Stimulated activated CD4-positive, alpha-beta T cell treated with anti-CD3 and anti-CD28 coated beads, Interleukin-1b, Interleukin-23, amount 100 ng/mL, for 4 hours (primary cell): ENCODE measurements at regions not wholly inside any gene's neighbourhood (a gene's known extent, or its start where the extent isn't known, plus 50 kb on each side); places are given as distances from the start of the nearest gene placed in this dataset.
"Not testable (repeated sequence)": the region's sequence is repeated elsewhere in the genome, so short reads cannot be mapped to it uniquely, and the experiment has no call there.

ENCODE experiments used
- DNase-seq, 2 donors: peaks; one replicate each; pipeline ENCODE4 v3.0.0-alpha.2; 2020; ENCODE audit warnings: low read depth in 2 of 2

GRCh38 chr2:180607514-180608049 lies 372.8 kb upstream of the UBE2E3 start:
- DNase-seq, result no peak

DNA sequence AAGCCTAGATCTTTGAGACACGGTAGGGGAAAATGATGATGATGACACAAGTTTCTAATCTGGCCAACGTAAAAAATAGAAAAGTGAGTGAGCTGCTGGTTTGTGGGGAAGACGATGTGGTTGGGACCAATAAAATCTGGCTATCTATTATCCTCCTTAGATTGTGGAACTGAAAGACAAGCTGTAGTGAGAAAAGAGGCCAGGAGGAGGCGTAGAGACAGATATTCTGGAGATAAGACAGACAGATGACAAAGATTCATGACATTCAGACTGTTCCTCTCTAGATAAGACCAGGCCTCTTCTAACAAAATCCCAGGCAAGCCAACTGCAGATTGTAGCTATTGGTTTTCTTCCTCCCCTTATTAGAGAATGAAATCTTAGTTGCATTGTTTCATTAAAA lies 376.3 kb upstream of the UBE2E3 start:
- no peak for DNase-seq

DNA sequence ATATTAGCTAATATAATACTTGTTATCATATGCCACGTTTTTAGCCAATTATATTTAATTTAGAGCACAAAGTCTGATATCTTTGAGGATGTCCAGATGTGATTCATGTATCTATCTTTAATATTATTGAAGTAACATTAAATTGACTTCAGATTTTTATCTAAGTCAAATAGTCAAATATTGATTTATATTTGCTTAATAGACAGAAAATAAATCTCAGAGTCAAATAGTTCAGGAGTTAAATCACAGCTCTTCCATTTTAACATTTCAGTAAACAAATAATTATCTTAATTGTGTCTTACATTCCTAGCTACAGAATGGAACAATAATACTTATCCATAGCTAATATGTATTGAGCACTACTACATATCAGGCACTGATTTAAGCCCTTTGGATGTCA lies 379.4 kb upstream of the UBE2E3 start:
- DNase-seq, result no peak

DNA sequence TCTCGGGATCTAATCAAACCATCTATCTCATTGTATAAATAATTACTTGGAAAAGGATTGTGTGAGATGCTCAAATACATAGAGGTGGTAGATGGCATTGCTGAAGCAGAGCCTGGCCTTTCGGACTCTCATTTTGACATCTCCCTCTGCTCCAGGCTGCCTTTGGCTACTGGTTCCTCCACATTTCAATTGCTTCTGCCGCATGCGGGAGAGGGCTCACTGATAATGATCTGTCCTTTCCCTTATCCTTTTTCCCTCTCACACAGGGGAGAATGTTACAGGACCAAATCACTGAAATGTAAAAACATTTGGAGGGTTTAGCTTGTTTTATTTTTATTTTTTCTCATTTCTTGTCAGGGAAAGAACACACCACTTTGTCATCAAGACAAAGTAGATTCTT lies 380.6 kb upstream of the UBE2E3 start:
- no peak for DNase-seq

- DNase-seq, result no peak
Observed at GRCh38 chr2:180597179-180597578, 383.2 kb upstream of the UBE2E3 start.

DNA sequence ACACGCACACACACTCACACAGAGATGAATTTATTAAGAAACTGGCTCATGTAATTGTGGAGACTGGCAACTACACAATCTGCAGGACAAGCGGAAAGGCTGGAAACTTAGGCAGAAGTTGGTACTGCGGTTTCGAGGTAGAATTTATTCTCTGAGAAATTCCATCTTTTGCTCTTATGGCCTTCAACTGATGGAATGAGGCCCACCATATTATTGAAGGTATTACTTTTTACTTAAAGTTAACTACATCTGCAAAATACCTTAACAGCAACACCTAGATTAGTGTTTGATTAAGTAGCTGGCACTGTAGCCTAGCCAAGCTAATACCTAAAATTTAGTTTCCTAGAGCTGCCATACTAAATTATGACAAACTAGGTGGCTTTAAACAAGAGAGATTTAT lies 384.0 kb upstream of the UBE2E3 start:
- no peak for DNase-seq

DNA sequence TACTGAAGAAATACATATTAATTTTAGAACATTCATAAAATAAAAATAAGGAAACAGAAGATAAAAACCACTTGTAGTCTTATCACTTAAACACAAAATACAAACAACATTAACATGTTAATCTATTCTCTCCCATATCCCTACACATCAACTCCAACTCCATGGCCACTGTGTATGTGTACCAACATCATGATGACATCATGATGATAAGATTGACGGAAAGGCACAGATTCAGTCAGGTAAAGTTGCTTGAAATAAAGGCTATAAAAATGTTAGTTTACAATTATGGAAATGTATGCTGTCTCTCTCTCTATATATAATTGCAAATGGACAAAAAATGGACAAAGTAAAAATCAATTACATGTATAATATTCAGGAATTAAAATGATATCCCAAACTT lies 388.5 kb upstream of the UBE2E3 start:
- DNase-seq, result no peak

GRCh38 chr2:180591093-180591781 lies 389.2 kb upstream of the UBE2E3 start:
- DNase-seq, result not testable (repeated sequence)

DNA sequence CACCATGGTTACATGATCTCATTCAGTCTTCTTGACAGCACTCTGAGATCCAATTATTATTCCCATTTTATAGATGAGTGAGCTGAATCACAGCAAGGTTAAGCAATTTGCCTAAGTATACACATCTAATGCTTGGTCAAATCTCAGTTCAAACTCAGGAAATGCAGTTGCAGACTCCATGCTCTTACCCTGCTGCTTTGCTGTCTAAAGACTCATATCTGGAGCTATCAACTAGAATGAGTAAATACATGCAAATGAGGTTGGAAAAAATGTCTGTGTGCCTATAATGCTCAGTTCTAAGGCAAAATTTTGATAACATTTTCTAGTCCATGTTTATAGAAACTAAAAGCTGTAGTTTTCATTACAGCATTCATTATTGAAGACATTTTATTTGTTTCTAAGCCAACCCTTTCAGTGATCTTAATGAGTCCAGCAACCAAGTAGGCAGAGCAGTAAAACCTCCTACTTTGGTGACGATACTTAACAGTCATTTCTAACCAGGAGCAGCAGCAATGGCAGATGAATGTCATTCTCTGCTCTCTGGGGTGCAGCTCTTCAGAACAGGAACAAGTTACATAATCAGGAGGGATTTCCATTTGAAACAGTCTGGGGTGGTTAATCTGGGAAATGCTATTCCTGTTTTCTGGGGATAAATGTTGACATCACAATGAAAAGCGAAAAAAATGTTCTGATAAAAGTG lies 396.8 kb upstream of the UBE2E3 start:
- no peak for DNase-seq

- no peak for DNase-seq
Observed at GRCh38 chr2:180579388-180579787, 401.0 kb upstream of the UBE2E3 start.

DNA sequence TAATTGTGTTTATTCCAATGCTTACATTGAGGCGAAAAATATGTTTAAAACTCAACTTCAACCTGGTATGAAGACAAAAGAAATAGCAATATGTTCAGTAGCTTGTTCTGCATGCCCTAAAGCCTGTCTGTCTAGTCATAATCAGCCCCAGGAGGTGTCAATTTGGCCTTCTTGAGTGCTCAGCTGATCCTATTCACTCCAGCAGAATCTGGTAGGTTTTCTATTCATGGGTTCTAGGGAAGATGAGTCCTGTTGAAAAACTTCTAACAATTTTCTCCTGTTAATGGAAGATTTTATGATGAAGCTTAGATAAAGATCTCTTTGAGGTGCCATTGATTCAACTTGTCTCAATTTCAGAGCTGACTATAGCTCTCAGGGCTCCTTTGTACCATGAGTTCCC lies 402.0 kb upstream of the UBE2E3 start:
- DNase-seq, result no peak

DNA sequence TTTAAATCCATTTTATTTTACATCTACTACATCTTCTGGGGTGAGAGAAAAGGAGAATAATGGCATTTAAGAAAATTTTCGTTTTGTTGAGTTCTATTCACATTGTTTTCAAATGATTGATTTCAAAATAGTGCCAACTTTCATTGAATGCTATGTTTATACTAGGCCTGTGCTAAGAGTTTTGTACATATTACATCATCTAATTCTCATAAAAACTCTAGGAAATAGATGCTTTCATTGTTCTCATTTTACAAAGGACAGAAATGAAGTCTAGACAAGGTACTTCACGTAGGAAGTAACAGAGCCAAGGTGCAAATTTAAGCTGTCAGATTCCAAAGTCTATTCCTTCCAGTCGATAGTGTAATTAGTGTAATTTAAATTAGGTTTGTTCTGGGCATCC lies 402.8 kb upstream of the UBE2E3 start:
- DNase-seq, result no peak

- no peak for DNase-seq
Observed at GRCh38 chr2:180573951-180574350, 406.5 kb upstream of the UBE2E3 start.

DNA sequence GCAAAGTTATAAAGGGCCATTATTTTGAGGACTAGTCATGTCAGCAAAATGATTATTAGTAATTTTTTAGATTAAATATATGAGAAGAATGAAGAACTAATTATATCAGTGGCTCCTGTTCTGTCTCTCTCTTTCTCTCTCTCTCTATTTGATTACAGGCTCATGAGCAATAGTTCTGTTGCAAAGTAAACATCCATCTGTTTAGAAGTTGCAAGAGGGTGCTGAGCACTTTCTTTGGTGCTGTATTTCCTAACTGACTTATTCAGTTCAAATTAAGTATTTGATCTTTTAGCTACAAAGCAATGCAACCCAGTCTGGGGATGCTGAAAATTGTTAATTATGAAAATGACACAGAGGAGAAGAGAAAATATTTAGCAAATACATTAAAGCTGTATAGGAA lies 408.1 kb upstream of the UBE2E3 start:
- no peak for DNase-seq

DNA sequence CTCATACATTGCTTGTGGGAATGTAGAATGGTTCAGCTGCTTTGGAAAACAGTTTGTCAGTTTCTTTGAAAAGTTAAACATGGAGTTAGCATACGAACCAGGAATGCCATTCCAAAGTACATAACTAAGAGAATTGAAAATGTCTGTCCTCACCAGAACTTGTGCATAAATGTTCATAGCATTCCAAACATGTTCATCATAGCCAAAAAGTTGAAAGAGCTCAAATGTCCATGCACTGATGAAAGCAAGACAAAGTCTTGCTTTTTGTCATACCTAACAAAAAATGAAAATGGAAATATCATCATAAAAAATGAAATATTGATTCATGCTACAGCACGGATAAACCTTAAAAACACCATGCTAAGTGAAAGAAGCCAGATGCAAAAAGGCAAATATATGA lies 408.8 kb upstream of the UBE2E3 start:
- DNase-seq, result no peak

DNA sequence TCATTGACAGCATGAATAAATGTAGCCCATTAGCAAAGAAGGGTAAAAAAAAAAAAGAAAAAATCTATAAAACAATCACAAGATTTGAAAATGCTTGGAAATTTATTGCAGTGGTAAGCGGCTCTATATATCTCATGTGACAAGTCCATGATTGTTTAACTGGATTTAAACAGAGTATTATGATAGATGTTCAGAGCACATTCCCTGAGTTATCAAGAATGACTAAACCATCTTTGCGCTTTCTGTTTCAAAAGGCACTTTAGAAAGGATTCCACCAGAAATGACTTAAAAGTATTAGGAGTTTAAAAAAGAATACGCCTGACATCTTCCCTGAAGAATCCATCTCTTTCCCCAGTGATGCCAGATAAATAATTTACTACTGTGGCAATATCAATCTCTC lies 409.5 kb upstream of the UBE2E3 start:
- no peak for DNase-seq

- DNase-seq, result no peak
Observed at GRCh38 chr2:180564051-180564450, 416.4 kb upstream of the UBE2E3 start.

GRCh38 chr2:180562378-180562777 lies 418.0 kb upstream of the UBE2E3 start:
- DNase-seq, result no peak

DNA sequence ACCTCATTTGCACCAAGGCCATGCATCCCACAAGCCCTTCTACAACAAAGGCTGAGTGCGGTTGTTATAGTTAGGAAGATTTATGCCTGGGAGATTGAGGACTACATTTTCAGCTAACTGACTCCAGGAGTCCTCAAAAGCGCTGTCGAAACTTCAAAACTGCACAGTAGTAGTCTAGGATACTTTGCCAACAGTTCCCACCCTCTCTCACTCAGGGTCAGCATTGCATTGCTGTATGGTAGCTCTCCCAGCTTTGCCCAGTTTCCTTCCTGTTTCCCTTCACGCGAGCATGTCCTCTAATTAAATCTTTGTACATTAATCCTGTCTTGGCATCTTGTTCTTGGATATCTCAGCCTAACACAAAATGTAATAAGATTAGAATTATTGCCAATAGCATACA lies 420.6 kb upstream of the UBE2E3 start:
- no peak for DNase-seq

DNA sequence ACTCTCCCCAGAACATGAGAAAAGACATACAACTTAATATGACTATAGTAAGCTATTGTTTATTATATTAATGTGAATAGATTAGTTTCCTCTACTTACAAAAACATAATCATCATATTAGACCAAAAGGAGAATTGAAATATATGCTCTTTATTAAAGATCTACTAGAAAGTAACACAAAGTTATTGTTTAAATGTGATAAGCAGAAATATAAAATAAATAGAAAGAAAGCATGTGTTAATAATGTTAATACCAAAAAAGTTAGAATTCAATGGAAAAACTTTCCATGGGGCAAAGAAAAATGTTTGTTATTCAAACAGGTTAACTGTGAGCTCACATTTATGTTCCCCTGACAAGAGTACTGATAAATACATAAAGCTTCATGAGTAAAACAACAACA lies 421.4 kb upstream of the UBE2E3 start:
- no peak for DNase-seq

DNA sequence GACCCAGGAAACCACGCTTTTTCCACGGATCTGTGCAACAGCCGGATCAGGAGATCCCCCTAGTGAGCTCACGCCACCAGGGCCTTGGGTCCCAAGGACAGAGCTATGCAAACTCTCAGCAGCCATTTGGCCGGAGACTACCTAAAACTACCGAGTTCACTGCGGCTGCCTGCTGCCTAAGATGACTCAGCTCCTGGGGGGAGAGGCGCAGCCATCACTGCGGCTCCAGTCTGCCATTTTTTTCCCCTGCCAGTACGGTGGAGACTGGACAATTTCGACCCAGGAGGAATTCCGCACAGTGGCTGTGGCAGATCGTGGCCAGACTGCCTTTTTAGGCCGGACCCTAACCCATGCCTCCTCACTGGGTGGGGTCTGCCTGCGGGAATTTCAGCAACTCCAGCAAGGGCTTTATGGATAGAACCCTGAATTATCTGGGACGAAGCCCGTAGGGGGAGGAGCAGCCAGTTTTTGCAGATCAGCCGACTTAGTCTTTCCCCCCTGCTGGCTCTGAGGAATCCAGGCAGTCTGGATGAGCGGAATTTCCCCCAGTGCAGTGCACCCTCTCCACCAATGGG lies 424.9 kb upstream of the UBE2E3 start:
- DNase-seq, result no peak

DNA sequence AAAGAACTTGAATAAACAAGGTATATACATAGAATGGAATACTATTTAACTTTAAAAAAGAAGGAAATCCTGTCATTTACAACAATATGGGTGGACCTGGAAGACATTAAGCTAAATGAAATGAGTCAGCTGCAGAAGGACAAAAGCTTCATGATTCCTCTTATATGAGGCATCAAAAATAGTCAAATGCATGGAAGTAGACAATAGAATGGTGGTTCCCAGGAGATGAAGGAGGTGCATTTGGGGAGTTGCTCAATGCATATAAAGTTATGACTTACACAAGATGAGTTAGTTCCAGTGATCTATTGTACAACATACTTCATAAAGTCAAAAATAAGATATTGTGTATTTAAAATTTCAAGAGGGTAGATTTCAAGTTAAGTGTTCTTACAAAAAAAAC lies 426.1 kb upstream of the UBE2E3 start:
- no peak for DNase-seq

DNA sequence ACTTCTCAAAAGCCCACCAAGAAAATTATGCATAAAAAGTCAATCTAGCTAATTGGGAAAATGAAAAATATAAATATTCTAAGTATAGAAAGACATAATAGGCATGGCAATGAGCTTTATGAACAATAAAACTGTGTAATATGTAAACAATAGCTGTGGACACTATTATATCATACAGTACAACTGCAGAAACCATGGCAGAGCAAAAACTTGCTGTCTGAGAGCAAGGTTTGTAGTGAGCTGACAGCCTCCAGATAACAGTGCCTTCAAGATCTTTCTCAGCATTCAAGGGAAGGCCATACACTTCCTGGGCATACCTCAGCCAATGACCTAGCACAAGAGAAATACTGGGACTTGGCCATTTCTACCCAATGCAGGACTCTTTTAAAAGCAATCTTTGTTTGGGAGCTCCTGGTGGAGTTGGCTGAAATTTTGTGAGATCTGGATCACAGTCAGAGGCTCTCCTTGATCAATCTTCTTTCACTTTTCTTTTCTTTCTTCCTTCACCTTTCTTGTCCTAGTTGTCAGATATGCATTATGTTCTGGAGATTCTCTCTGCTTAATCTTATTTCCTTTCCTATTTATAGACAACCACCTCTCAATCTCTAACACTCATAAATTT lies 427.2 kb upstream of the UBE2E3 start:
- no peak for DNase-seq
